ENCODE measurements at regions not wholly inside any gene's neighbourhood (a gene's known extent, or its start where the extent isn't known, plus 50 kb on each side); places are given as distances from the start of the nearest gene placed in this dataset.

- DNase-seq (no peak), ATAC-seq (no peak)
- H3K4me3 ChIP-seq, result no peak overlapping the region
- H3K27me3 ChIP-seq (ENCODE audit: insufficient read depth in 3 of 3, low read length in 2 of 3), result peaks cover 1 to 4% (median 2%) of the 10 kb centered on the region in 3 donors
- intact Hi-C loops (cut with DNase I), result no loop called here
- no peak for TF ChIP-seq CTCF (IDR thresholded peaks at IDR 0.05)
- 59 to 71% (median 67%) methylated on average over 1 of the region's 1 CpG for whole genome bisulfite sequencing, 3 donors
- no peak overlapping the region for H3K27ac ChIP-seq
- H3K4me1 ChIP-seq, result no peaks in the 10 kb centered on the region
- no peaks in the 10 kb centered on the region for H3K36me3 ChIP-seq (ENCODE audit: insufficient read depth in 1 of 2, low read depth in 1 of 2)
- H3K9me3 ChIP-seq, result no peaks in the 10 kb centered on the region
Observed at GRCh38 chr4:23114538-23114937, 421.8 kb downstream of the GBA3 start.

GRCh38 chr4:23113104-23113503 is 420.4 kb downstream of the GBA3 start:
- H3K27me3 ChIP-seq (ENCODE audit: insufficient read depth in 3 of 3, low read length in 2 of 3), result peaks cover 0 to 4% (median 2%) of the 10 kb centered on the region in 3 donors
- no peaks in the 10 kb centered on the region for H3K36me3 ChIP-seq (ENCODE audit: insufficient read depth in 1 of 2, low read depth in 1 of 2)
- TF ChIP-seq CTCF (IDR thresholded peaks at IDR 0.05), result no peak
- ATAC-seq (no peak), DNase-seq (no peak)
- H3K9me3 ChIP-seq, result no peaks in the 10 kb centered on the region
- 13 to 41% (median 19%) methylated on average over 2 of the region's 2 CpGs for WGBS, 3 donors
- H3K4me3 ChIP-seq, result no peak overlapping the region
- H3K27ac ChIP-seq, result no peak overlapping the region
- H3K4me1 ChIP-seq, result no peaks in the 10 kb centered on the region
- intact Hi-C loops (cut with DNase I), result no loop called here

- no peak for TF ChIP-seq CTCF (IDR thresholded peaks at IDR 0.05)
- 73 to 84% (median 80%) methylated on average over 1 of the region's 1 CpG for WGBS, 3 donors
- Histone ChIP-seq H3K4me1 (no peaks in the 10 kb centered on the region), H3K27ac (no peak overlapping the region), H3K4me3 (no peak overlapping the region), H3K9me3 (no peaks in the 10 kb centered on the region), H3K36me3 (ENCODE audit: insufficient read depth in 1 of 2, low read depth in 1 of 2) (no peaks in the 10 kb centered on the region), H3K27me3 (ENCODE audit: insufficient read depth in 3 of 3, low read length in 2 of 3) (peaks cover 0 to 2% (median 0%) of the 10 kb centered on the region in 3 donors)
- intact Hi-C loops (cut with DNase I), result no loop called here
- DNase-seq, result no peak
- no peak for ATAC-seq
Observed at GRCh38 chr4:23106516-23106915, 413.8 kb downstream of the GBA3 start.

- H3K27me3 ChIP-seq (ENCODE audit: insufficient read depth in 3 of 3, low read length in 2 of 3), result peaks cover 0 to 2% (median 0%) of the 10 kb centered on the region in 3 donors
- ATAC-seq, result no peak
- no peaks in the 10 kb centered on the region for H3K4me1 ChIP-seq
- intact Hi-C loops (cut with DNase I), result no loop called here
- DNase-seq, result no peak
- no peaks in the 10 kb centered on the region for H3K36me3 ChIP-seq (ENCODE audit: insufficient read depth in 1 of 2, low read depth in 1 of 2)
- H3K27ac ChIP-seq, result no peak overlapping the region
- TF ChIP-seq CTCF (IDR thresholded peaks at IDR 0.05), result no peak
- 76 to 80% (median 76%) methylated on average over 2 of the region's 2 CpGs for WGBS, 3 donors
- no peak overlapping the region for H3K4me3 ChIP-seq
- no peaks in the 10 kb centered on the region for H3K9me3 ChIP-seq
Observed at GRCh38 chr4:23105759-23106370, 413.1 kb downstream of the GBA3 start.

- no peak overlapping the region for H3K4me3 ChIP-seq
- intact Hi-C loops (cut with DNase I), result no loop called here
Observed at GRCh38 chr4:23097251-23097650, 404.5 kb downstream of the GBA3 start.

More at GRCh38 chr4:23097251-23097650, 404.5 kb downstream of the GBA3 start:
- Histone ChIP-seq H3K9me3 (peaks cover 11% of the 10 kb centered on the region), H3K36me3 (ENCODE audit: insufficient read depth in 1 of 2, low read depth in 1 of 2) (no peaks in the 10 kb centered on the region), H3K27me3 (ENCODE audit: insufficient read depth in 3 of 3, low read length in 2 of 3) (no peaks in the 10 kb centered on the region), H3K4me1 (no peaks in the 10 kb centered on the region), H3K27ac (no peak overlapping the region)
- no peak for TF ChIP-seq CTCF (IDR thresholded peaks at IDR 0.05)
- ATAC-seq (no peak), DNase-seq (no peak)
- WGBS, 3 donors, result 73 to 81% (median 78%) methylated on average over 6 of the region's 6 CpGs

Data from psoas muscle (tissue), 7 donors.